Omental fat pad (tissue), 3 donors: ENCODE measurements at regions not wholly inside any gene's neighbourhood (a gene's known extent, or its start where the extent isn't known, plus 50 kb on each side); places are given as distances from the start of the nearest gene placed in this dataset.
A peak's percentile ranks its signal among the peaks of the same experiment; 100 is the strongest.

Source experiments
- ATAC-seq: fragments of 150-250 bp; one replicate; pipeline ENCODE4 v1.9.1; 2016; ENCODE audit warnings: mild to moderate bottlenecking, moderate library complexity; ENCODE audit not compliant: low FRiP score
- DNase-seq: peaks from one replicate; pipeline ENCODE4 v3.0.0-alpha.2; 2019; ENCODE audit warnings: low spot score
- CTCF ChIP-seq, 3 donors: fragments of 450-650 bp; IDR thresholded peaks; one replicate each; pipeline ENCODE4 v1.5.1; 2016 to 2017; ENCODE audit warnings: antibody characterized with exemption in 3 of 3, mild to moderate bottlenecking in 3 of 3, moderate library complexity in 2 of 3

GRCh38 chr11:81030186-81030585 is 1589.4 kb upstream of the TENM4 start:
- ATAC-seq (no peak), DNase-seq (no peak)
- no peak for TF ChIP-seq CTCF (IDR thresholded peaks at IDR 0.05)

- ATAC-seq, result no peak
- no peak for DNase-seq
- no peak for TF ChIP-seq CTCF (IDR thresholded peaks at IDR 0.05)
These were observed 1585.2 kb upstream of the TENM4 start for GRCh38 chr11:81026032-81026431.

- DNase-seq (no peak), ATAC-seq (no peak)
- TF ChIP-seq CTCF (IDR thresholded peaks at IDR 0.05), result no peak
These were observed 1581.2 kb upstream of the TENM4 start for GRCh38 chr11:81022057-81022456.

- ATAC-seq (no peak), DNase-seq (no peak)
- no peak for TF ChIP-seq CTCF (IDR thresholded peaks at IDR 0.05)
These were observed 1569.8 kb upstream of the TENM4 start for GRCh38 chr11:81010631-81011030.

GRCh38 chr11:81007046-81007445 is 1566.2 kb upstream of the TENM4 start:
- ATAC-seq, result no peak
- TF ChIP-seq CTCF (IDR thresholded peaks at IDR 0.05), result no peak

GRCh38 chr11:81005595-81005994 is 1564.8 kb upstream of the TENM4 start:
- DNase-seq (no peak), ATAC-seq (peak; percentile 78)
- no peak for TF ChIP-seq CTCF (IDR thresholded peaks at IDR 0.05)

More at GRCh38 chr11:81007046-81007445, 1566.2 kb upstream of the TENM4 start:
- no peak for DNase-seq

GRCh38 chr11:81004576-81004975 is 1563.7 kb upstream of the TENM4 start:
- no peak for TF ChIP-seq CTCF (IDR thresholded peaks at IDR 0.05)

More at GRCh38 chr11:81004576-81004975, 1563.7 kb upstream of the TENM4 start:
- DNase-seq, result no peak
- no peak for ATAC-seq
